ENCODE measurements at regions not wholly inside any gene's neighbourhood (a gene's known extent, or its start where the extent isn't known, plus 50 kb on each side); places are given as distances from the start of the nearest gene placed in this dataset.

- Histone ChIP-seq H3K4me1 (ENCODE audit: insufficient read depth, low read length) (no peaks in the 10 kb centered on the region; the same call in 1 of the 2 replicates), H3K14ac (ENCODE audit: insufficient read depth, low read length) (no peak overlapping the region), H2BK15ac (ENCODE audit: low read depth, low read length) (no peak overlapping the region), H3K9me3 (ENCODE audit: control insufficient read depth, low read depth, low read length) (no peaks in the 10 kb centered on the region), H3K4me2 (ENCODE audit: insufficient read depth, insufficient read length, low read length) (no peak overlapping the region), H2BK120ac (ENCODE audit: low read depth, low read length, poor library complexity, severe bottlenecking) (no peak overlapping the region), H4K91ac (ENCODE audit: insufficient read length, low read depth, low read length) (no peak overlapping the region), H3K18ac (ENCODE audit: insufficient read length, low read depth, low read length) (no peak overlapping the region), H3K56ac (ENCODE audit: insufficient read length, low read depth, low read length) (no peak overlapping the region), H3K27ac (ENCODE audit: insufficient read length, low read depth, low read length) (no peak overlapping the region), H3K23ac (ENCODE audit: insufficient read length, low read depth, low read length) (no peak overlapping the region), H3T11ph (ENCODE audit: low read length) (no peak overlapping the region), H3K4ac (ENCODE audit: low read depth, low read length) (no peak overlapping the region), H4K5ac (ENCODE audit: insufficient read length, low read depth, low read length) (no peak overlapping the region), H3K79me2 (ENCODE audit: insufficient read depth, low read length) (no peaks in the 10 kb centered on the region), H2AFZ (ENCODE audit: low read length) (no peak overlapping the region), H4K8ac (replicated peaks; ENCODE audit: insufficient read length, low read depth, low read length) (no peak overlapping the region), H3K9ac (ENCODE audit: extremely low read depth, insufficient read length, low read length) (no peak overlapping the region), H2BK12ac (ENCODE audit: insufficient read length, low read depth, low read length) (no peak overlapping the region), H3K27me3 (ENCODE audit: insufficient read depth, low read length) (no peaks in the 10 kb centered on the region), H2BK5ac (ENCODE audit: insufficient read length, low read length) (no peak overlapping the region), H4K20me1 (ENCODE audit: control insufficient read depth, insufficient read depth, insufficient read length) (no peaks in the 10 kb centered on the region), H3K23me2 (ENCODE audit: insufficient read length, low read depth, low read length, poor library complexity, severe bottlenecking) (no peaks in the 10 kb centered on the region), H3K79me1 (ENCODE audit: insufficient read depth, low read depth, low read length, poor library complexity, severe bottlenecking) (no peaks in the 10 kb centered on the region), H2BK20ac (ENCODE audit: low read depth, low read length, poor library complexity, severe bottlenecking) (no peak overlapping the region), H2AK5ac (ENCODE audit: insufficient read length, low read length) (no peak overlapping the region)
- Mint-ChIP-seq H3K27ac (no peak overlapping the region), H3K36me3 (ENCODE audit: insufficient read depth in 1 of 3, low read depth in 3 of 3) (no peaks in the 10 kb centered on the region), H3K27me3 (ENCODE audit: low read depth) (no peaks in the 10 kb centered on the region), H3K9me3 (no peaks in the 10 kb centered on the region; a peak in 1 of 5 replicates), H3K4me3 (no peak overlapping the region), H3K4me1 (peaks cover 4 to 8% of the 10 kb centered on the region in 2 experiments; a peak in 2 of 4 replicates)
- no CpG with 5 or more reads among the region's 1 CpG for WGBS (ENCODE audit: extremely low coverage, insufficient read length, low lambda C conversion rate)
- no peak for DNase-seq
- TF ChIP-seq CTCF (conservative IDR thresholded peaks at IDR 0.05) = no peak
Measured at GRCh38 chr11:106421676-106422292, 344.3 kb downstream of the AASDHPPT start.

Measured in H9 (cell line).